SHP77 treated with DMSO at 0.1 percent for 48 hours (cell line): ENCODE measurements at regions not wholly inside any gene's neighbourhood (a gene's known extent, or its start where the extent isn't known, plus 50 kb on each side); places are given as distances from the start of the nearest gene placed in this dataset.

Source experiments
- DNase-seq: peaks from one replicate; lab custom pipeline; 2025; lab: John Stamatoyannopoulos, UW

- DNase-seq: no peak
Measured at GRCh38 chr12:127531542-127531941, 735.4 kb upstream of the TMEM132C start.

- no peak for DNase-seq
Measured at GRCh38 chr12:127533353-127533752, 733.6 kb upstream of the TMEM132C start.

GRCh38 chr12:127536833-127537428 lies 730.0 kb upstream of the TMEM132C start:
- no peak for DNase-seq

DNA sequence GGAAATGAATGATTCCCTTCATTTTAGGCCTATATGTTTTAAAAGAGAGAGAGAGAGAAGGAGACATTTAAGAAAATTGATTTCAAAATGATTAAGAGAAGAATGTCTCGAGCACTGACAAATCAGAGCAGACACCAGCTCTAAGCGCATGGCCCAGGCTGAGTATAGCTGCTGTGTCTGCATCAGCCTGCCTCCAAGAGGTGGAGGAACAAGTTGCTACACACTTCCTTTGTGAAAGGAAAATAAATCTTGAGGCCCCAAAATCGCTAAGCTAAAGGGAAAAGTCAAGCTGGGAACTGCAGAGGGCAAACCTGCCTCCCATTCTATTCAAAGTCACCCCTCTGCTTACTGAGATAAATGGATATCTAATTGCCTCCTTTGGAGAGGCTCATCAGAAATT lies 728.7 kb upstream of the TMEM132C start:
- no peak for DNase-seq

DNA sequence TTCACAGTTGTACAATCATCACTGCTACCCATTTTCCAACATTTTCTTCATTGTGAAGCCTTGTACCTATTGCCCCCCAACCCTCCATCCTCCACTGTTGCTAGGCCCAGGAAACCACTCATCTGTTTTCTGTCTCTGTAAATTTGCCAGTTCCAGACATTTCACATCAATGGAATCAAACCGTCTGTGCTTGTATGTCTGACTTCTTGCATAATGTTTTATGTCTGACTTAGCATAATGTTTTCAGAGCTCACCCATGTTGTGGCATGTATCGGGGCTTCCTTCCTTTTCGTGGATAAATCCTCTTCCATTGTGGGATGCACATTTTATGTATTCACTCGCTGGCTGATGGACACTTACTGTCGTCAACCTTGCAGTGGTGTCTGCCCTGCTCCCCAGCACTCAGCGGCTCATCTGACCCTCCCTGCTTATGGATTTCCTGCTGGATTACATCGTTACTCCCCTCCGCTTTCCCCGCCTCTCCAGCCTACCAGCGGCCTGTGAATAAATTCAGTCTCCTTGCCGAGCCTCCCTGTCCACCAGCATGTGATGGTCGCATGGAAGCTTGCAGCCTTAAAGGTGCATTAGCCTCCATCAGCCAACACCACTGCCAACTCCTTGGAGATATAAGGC lies 727.6 kb upstream of the TMEM132C start:
- DNase-seq: no peak

- no peak for DNase-seq
Measured at GRCh38 chr12:127542391-127542790, 724.6 kb upstream of the TMEM132C start.

- DNase-seq: no peak
Measured at GRCh38 chr12:127542931-127543330, 724.0 kb upstream of the TMEM132C start.

GRCh38 chr12:127546721-127547505 lies 720.1 kb upstream of the TMEM132C start:
- no peak for DNase-seq

DNA sequence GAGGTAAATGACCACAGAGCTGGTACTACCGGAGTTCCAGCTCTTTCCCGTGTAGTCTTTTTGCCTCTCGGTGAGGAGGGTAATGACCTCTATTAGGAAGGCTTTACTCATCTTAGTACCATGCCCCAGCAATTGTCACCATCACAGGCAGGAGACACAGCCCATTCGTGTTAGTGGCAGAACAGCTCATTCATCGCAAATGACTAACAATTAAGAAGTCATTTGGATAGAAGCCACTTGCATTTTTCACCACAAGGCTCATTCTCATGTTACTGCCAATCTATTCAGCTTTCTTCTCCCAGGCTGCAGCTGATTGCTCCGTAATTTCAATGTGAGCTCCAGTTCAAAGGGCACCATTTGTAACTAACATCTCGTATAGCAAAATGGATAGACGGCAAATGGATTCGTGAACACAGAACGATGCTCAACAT lies 718.8 kb upstream of the TMEM132C start:
- DNase-seq: no peak

DNA sequence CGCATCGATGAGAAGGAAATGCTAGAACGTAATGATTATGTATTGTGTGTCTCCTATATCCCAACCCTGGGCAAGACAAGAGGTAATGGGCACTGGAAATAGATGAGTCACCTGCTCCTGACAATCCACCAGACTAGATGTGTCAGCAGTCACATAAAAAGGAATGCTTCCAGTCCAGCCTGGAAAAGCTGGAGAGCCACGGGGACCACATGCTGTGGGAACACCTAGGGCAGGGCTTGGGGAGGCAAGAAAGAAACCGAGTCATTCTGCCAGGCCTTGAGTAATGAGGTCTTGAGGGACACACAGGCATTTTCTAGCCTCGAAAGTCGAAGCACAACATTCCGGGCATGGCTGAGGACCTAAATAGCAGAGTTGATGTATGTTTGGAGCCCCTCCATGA lies 716.7 kb upstream of the TMEM132C start:
- no peak for DNase-seq

DNA sequence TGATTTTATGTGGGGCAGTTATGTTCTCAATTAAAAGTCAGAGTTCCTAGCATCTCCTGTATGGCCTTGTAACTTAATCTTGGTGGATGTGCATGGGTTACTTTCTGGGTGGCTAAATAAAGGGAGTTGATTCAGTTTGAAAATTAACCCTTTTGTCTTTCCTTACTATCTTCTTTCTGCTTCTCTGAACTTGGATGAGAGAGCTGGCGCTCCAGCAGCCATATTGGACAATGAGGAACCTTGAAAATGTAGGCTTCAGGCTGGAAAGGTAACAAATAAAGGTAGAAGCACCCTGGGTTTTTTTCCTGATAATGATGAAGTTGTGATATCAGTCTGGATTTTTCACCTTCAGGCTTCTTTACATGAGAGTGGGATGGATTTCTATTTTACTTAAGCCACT lies 714.1 kb upstream of the TMEM132C start:
- DNase-seq: no peak

- no peak for DNase-seq
Measured at GRCh38 chr12:127555071-127555470, 711.9 kb upstream of the TMEM132C start.

GRCh38 chr12:127556231-127556886 lies 710.6 kb upstream of the TMEM132C start:
- no peak for DNase-seq

- peak; percentile 78 for DNase-seq
Measured at GRCh38 chr12:127558361-127558760, 708.6 kb upstream of the TMEM132C start.

DNA sequence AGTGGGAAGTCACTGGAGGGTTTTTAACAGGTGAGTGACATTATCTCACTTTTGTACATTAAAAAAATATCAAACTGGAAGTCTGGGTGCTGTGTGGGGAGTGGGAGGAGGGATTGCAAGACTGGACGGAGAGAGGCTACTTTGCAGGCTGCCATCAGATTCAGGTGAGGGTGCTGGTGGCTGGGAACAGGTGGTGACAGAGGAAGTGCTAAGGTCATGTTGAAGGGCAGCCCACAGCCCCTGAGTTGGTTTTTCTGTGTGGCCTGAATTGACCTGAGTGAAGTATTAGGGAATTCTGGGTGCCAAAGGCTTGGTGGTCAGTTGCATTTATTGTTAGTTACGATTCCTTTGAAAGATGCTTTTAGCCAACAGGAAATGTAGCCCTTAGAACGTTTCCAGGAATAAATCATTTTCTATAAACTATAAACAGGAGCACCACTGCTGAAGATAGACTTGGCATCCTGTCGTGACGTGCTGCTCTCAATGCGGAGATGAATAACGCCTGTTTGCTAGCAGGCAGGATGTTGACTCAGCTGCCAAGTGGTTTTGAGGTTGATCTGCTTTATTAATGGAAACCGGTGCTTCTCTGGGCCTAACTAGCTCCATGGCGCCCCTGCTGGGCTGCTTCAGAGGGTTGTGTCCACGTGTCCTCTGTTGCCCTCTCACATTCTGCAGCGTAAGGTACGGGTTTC lies 707.5 kb upstream of the TMEM132C start:
- peak; percentile 100 for DNase-seq

DNA sequence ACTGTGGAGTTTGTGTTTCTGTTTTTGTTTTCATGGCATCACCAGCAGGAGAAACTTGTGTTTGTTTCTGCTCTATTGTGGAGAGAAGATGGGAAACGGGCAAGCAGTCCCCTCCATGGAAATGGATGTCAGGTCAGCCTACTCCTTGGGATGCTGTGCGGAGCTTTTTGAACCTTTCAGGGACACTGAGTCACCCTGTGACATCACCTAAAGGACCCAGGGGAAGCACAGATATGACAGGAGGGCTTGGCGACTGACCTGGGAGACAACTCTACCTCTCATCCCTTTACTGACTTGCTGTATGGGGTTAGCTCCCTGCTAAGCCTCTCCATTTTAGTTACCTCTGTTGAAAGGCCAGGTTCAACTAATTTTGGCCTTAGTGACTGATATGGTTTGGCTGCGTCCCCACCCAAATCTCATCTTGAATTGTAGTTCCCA lies 706.9 kb upstream of the TMEM132C start:
- DNase-seq: peak; percentile 60

- no peak for DNase-seq
Measured at GRCh38 chr12:127562816-127563215, 704.2 kb upstream of the TMEM132C start.

DNA sequence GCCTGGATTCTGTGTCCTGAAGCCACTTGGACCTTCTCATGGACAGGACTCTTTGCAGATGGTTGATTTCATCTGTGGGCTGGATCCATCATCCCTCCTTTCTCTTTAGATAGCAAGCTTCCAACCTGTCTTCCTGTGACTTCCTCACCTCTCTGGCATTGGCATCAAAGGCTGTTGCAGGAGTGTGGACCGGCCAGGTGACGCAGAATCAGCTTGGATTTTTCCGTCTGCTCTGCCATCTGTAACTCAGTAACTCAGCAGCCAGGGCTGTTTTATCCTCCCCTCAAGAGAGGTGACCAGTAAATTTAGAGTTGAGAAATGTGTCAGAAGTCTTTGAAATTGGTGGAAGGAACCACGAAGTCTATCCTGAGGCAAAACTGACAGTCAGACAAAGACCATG lies 701.7 kb upstream of the TMEM132C start:
- DNase-seq: no peak

GRCh38 chr12:127567531-127567930 lies 699.4 kb upstream of the TMEM132C start:
- DNase-seq: no peak

GRCh38 chr12:127570387-127570786 lies 696.6 kb upstream of the TMEM132C start:
- no peak for DNase-seq

- no peak for DNase-seq
Measured at GRCh38 chr12:127570793-127571360, 696.1 kb upstream of the TMEM132C start.

DNA sequence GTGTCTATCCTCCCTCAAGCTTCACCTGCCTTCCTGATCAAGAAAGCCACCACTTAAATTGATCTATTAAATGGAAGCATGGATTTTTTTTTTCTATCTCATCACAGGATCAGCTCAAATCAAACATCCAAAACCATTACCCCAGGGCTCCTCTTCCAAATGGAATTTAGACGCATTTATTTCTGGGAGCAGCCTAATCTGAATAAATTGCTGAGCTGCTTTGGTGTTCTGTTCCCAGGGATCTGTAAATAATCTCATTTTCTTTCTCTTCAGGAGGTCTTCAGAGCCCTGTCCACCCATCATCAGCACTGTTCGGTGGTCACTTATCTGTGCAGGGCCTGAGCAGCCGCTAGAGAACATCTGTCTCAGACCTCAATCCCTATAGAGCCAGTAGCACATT lies 695.4 kb upstream of the TMEM132C start:
- DNase-seq: no peak
